Right ventricle myocardium superior (tissue), 1 donor: ENCODE measurements at regions not wholly inside any gene's neighbourhood (a gene's known extent, or its start where the extent isn't known, plus 50 kb on each side); places are given as distances from the start of the nearest gene placed in this dataset.
"Not testable (repeated sequence)": the region's sequence is repeated elsewhere in the genome, so short reads cannot be mapped to it uniquely, and the experiment has no call there.

ENCODE experiments used
- ATAC-seq: fragments of 200-7000 bp; cut with Tn5 transposase; one replicate; pipeline ENCODE4 v1.9.1; 2020; ENCODE audit warnings: mild to moderate bottlenecking; ENCODE audit not compliant: poor library complexity
- DNase-seq: peaks from one replicate; pipeline ENCODE4 v3.0.0-alpha.2; 2020
- intact Hi-C: fragments of 100-400 bp; cut with DNase I; formaldehyde crosslinking; loops from one replicate; pipeline ENCODE4 v1.11.2; 2022
- donor health status: DM: no; HTN: yes; CAD: no; lungs with severe emphysema.

DNA sequence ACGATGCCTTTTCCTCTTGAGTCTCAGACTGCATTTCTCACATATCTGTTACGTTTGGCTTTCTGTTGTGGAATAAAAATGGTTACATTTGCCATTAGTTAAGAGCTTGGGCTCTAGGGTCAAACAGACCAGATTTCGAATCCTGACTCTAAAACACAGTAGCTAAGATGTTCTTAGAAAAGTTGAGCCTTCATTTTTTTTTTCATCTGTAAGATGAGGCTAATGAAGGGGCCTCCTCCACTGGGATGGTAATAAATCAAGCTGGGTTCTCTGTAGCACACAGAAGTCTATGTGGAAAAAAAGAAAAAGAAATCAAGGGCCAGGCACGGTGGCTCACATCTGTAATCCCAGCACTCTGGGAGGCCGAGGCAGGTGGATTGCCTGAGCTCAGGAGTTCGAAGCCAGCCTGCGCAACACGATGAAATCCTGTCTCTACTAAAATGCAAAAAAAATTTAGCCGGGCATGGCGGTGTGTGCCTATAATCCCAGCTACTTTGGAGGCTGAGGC lies 49.9 kb upstream of the CAPRIN1 start:
- ATAC-seq (no peak), DNase-seq (no peak)
- intact Hi-C loops: loop anchor here (10.0 kb wide), 1 partner anchor 143 kb away; no protein-coding TSS in a partner anchor

DNA sequence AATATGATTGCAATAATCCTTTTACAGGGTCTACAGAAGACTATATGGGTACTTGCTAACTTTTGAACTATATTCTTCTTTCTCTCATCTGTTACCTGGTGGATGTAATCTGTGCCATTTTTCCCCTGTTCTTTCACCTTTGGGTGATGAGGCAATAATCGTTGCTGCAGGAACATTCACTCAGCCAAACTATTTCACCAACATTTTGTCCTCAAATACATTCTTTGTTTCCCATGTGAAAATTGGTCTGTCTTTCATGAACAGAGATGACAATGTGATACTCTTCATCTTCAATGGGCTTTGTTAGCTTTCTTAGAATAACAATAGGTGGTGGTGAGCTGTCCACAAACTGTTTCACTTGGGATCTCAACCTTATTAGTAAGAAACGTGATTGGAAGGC lies 52.1 kb upstream of the CAPRIN1 start:
- ATAC-seq (no peak), DNase-seq (no peak)
- intact Hi-C loops: loop anchor here (5.0 kb wide), 2 partner anchors 173 to 363 kb away; no protein-coding TSS in a partner anchor

DNA sequence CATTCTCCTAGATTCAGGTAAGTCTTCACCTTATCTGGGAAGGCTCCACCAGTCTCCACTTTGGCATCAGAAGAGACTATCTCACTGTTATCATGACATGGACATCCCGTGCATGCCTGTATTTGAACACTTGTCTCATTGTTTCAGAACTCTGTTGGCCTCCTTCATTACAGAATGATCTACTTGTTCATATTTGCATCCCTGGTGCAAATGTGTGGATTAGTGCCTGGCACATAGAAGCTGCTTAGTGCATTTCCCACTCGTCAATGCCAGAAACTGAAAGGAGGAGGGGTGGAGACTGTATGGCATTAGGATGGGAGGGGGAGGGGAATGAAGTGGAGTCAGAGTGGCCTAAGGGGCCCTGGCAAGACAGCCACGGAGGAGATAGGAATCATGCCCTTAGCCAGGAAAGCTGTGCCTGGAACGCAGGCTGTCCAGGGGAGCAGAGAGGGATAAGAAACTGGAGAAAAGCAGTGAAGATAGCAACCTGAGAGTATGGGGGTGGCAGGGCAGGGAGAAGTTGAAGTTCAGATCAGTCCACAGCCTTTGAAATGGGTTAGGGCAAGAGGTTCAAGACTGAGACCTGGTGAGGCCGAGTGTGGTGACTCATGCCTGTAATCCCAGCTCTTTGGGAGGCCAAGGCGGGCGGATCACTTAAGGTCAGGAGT lies 53.8 kb upstream of the CAPRIN1 start:
- no peak for DNase-seq
- intact Hi-C loops: loop anchor here (5.0 kb wide), 2 partner anchors 175 to 365 kb away; no protein-coding TSS in a partner anchor
- peak; percentile 15 for ATAC-seq

DNA sequence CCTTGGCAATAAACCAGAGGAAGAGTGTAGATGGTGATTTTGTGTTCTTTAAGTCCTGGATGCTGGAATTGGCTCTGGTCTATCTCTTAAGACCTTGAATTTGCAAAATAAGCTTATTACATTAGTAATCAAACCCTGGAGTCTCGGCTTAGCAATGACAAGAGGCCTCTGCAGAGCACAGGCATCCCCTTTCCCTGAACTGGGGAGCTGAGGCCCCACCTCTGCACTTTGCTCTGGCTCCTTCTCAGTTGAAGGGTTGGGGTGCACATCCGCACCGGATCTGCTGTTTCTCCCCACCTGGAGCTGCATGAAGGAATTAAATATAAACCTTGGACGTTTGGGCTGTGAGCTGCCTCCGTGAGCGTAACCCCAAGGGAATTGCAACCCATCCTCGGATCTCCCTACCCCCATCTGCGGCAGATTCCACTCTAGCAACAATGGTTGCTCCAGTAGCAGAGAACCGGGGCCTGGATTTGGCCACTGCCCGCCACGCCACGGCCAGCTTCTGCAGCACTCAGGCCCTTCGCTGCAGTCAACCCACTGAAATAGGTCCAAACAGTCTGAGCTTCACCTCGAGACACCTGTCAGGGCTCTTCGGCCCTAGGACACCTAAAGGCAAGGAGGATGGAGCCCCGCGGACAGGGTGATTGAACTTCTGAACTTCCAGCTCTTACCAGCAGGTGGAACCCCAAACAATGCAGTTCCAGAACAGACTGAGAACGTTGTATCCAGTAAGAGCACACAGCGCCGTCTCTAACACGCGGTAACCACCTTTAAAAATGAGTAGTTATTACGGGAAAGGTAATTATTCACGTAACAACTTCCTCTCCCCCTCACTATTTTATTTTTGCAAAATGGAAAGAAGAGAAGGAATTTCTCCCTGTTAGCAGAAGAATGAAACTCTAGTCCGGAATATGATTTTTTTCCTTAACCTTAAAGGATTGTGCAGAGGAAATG lies 54.8 kb upstream of the CAPRIN1 start:
- ATAC-seq: peak; percentile 97
- intact Hi-C loops: loop anchor here (5.0 kb wide), 2 partner anchors 176 to 366 kb away; no protein-coding TSS in a partner anchor
- peak; percentile 54 for DNase-seq

DNA sequence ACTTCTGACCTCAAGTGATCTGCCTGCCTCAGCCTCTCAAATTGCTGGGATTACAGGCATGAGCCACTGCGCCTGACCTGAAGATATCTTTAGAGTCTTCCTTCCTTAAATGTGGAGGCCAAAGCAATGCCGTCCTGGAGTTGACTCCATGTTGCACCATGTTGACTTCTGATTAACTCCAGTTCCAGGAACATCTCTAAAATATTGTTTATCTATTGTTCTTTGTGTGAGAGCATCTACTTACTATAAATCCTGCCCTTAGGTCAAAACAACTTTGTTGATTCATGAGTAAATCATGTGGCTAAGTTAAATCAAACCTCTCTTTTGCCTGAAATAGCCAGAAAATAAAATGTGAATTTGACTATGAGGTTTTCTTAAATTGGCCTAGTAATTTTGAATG lies 56.6 kb upstream of the CAPRIN1 start:
- DNase-seq (no peak), ATAC-seq (no peak)
- intact Hi-C loops: loop anchor here (5.0 kb wide), 2 partner anchors 177 to 367 kb away; no protein-coding TSS in a partner anchor

DNA sequence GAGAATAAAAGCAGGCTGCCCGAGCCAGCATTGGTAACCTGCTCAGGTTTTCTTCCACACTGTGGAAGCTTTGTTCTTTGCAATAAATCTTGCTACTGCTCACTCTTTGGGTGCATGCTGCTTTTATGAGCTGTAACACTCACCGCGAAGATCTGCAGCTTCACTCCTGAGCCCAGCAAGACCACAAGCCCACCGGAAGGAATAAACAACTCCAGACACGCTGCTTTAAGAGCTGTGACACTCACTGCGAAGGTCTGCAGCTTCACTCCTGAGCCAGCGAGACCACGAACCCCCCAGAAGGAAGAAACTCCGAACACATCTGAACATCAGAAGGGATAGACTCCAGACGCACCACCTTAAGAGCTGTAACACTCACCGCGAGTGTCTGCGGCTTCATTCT lies 60.4 kb upstream of the CAPRIN1 start:
- DNase-seq, ATAC-seq, intact Hi-C loops: not testable (repeated sequence)

DNA sequence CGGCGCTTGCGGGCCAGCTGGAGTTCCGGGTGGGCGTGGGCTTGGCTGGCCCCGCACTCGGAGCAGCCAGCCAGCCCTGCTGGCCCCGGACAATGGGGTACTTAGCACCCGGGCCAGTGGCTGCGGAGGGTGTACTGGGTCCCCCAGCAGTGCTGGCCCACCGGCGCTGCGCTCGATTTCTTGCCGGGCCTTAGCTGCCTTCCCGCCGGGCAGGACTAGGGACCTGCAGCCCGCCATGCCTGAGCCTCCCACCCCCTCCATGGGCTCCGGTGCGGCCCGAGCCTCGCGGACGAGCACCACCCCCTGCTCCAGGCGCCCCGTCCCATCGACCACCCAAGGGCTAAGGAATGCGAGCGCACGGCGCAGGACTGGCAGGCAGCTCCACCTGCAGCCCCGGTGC lies 61.4 kb upstream of the CAPRIN1 start:
- intact Hi-C loops, DNase-seq, ATAC-seq: not testable (repeated sequence)

DNA sequence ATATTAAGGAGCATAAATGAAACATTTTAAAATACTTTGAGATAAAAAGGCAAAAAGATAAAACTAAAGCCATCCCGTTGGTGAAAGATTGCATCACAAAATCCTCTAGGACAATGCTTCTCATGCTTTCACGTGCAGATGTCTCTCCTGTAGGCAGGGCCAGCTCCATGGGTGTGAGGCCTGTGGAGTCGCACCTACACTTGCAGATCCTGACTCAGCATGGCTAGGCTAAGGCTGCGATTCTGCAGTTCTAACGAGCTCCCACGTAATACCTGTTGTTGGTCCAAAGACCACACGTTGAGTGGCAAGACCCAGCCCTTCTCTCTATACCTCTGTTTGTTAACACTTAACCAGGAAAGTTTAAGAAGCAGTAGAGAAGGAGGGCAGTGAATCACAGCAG lies 62.1 kb upstream of the CAPRIN1 start:
- DNase-seq (no peak), ATAC-seq (no peak)
- intact Hi-C loops: loop anchor here (5.0 kb wide), 1 partner anchor 132 kb away; no protein-coding TSS in a partner anchor

DNA sequence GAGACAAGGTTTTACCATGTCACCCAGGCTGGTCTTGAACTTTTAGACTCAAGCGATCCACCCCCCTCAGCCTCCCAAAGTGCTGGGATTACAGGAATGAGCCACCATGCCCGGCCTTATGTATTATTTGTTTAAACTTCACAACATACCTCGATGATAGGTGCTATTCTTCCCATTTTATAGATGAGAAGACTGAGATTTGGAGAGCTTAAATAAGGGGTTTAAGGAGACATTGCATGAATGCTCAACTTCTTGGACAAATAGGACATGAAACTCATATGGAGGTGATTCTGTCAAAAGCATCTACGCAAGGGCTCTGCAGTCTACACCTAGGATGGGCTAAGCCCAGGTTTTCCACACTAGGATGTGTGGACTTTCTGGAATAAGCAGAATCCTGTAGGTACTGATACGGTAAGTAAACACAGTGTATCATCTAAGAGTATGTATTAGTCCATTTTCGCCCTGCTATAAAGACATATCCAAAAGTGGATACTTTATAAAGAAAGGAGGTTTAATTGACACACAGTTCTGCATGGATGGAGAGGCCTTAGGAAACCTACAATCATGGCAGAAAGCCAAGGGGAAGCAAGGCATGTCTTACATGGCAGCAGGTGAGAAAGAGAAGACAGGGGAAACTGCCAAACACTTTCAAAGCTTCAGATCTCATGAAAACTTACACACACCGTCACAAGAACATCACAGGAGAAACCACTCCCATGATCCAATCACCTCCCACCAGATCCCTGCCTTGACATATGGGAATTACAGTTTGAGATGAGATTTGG lies 62.8 kb upstream of the CAPRIN1 start:
- intact Hi-C loops: loop anchor here (5.0 kb wide), 1 partner anchor 131 kb away; no protein-coding TSS in a partner anchor

DNA sequence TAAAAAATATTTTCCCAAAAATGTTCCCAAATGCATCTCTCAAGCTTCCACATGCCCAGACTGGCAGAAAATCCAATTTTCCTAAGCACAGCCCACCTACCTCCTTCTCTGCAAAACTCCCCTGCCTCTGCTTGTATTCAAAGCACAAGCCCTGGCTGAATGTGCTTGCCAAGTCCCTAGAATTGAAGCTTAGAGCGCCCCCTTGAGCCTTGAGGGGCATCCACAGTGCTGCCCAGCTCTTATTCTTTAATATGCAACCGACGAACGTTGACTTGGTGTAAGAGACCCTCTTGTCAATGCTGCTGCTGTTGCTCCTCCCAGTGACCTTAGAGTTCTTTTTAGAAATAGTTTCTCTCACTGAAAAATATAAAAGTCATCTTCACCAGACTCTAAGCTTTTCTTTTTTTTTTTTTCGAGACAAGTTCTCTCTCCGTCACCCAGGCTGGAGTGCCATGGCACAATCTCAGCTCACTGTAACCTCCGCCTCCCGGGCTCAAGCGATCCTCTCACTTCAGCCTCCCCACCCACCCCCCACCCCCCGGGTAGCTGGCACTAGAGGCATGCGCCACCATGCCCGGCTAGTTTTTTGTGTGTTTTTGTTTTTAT lies 63.5 kb upstream of the CAPRIN1 start:
- DNase-seq (peak; percentile 72), ATAC-seq (peak; percentile 92)
- intact Hi-C loops: loop anchor here (5.0 kb wide), 1 partner anchor 131 kb away; no protein-coding TSS in a partner anchor

More for the DNA sequence above, 62.8 kb upstream of the CAPRIN1 start:
- DNase-seq (no peak), ATAC-seq (no peak)

DNA sequence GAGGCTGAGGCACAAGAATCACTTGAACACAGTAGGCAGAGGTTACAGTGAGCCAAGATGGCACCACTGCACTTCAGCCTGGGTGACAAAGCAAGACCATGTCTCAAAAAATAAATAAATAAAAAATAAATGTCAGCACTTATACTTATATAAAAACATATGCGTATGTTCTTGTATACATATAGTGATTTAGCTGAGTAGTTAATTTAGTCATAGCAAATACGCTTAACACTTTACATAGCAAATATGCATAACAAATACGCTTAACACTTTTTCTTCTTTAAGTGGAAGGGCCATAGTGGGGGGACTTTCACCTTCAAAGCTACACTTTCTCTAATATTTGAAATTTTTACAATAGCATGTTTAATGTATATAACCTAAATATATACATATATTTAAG lies 64.0 kb upstream of the CAPRIN1 start:
- intact Hi-C loops: loop anchor here (5.0 kb wide), 1 partner anchor 130 kb away; no protein-coding TSS in a partner anchor
- DNase-seq (no peak), ATAC-seq (no peak)

DNA sequence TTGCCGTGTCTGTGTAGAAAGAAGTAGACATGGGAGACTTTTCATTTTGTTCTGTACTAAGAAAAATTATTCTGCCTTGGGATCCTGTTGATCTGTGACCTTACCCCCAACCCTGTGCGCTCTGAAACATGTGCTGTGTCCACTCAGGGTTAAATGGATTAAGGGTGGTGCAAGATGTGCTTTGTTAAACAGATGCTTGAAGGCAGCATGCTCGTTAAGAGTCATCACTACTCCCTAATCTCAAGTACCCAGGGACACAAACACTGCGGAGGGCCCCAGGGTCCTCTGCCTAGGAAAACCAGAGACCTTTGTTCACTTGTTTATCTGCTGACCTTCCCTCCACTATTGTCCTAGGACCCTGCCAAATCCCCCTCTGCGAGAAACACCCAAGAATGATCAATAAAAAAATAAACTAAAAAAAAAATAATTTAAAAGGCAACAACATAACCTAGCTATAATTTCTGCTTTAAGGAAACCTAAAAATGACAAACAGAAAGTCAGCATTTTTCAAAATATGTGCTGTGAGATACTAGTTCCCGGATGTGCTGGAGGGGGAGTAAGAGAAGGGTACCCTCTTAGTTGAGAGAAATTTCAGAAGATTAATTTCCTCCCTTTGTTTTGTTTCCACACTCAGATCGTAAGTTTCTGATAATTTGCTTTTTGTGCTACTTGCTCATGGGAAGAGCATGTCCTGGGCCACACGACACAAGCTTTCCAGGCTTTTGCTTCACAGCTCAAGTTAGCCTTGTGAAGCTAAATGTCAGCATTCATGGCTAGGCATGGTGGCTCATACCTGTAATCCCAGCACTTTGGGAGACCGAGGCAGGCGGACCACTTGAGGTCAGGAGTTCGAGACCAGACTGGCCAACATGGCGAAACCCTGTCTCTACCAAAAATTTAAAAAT lies 64.7 kb upstream of the CAPRIN1 start:
- ATAC-seq, DNase-seq: not testable (repeated sequence)
- intact Hi-C loops: loop anchor here (5.0 kb wide), 1 partner anchor 130 kb away; no protein-coding TSS in a partner anchor

DNA sequence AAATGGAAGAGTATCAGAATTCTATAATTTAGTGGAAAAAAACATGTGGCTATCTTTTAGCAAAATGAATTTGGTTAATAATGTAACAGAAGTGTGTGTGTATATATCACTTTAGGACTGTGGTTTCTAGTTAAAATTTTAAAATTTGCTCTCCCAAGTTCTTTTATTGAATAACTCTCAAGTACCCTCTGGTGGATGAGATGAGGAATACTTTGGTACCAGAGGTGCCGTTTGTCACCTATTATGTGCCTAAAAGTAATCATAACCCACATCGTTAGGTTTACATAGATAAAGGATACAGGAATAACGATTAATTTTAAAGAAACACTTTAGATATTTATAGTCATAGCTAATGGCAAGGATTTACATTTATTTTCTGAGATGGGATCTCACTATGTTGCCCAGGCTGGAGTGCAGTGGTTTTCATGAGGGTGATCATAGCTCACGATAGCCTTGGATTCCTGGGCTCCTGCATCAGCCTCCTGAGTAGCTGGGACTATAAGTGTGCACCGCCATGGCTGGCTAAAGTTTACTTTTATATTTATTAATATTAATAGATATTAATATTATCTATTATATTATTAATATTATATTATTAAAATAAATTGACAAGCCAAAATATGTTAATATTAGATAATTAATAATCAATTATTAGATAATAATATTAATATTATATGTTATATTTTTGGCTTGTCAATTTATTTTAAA lies 66.7 kb upstream of the CAPRIN1 start:
- ATAC-seq: no peak
- intact Hi-C loops: loop anchor here (5.0 kb wide), 1 partner anchor 128 kb away; no protein-coding TSS in a partner anchor
- no peak for DNase-seq

DNA sequence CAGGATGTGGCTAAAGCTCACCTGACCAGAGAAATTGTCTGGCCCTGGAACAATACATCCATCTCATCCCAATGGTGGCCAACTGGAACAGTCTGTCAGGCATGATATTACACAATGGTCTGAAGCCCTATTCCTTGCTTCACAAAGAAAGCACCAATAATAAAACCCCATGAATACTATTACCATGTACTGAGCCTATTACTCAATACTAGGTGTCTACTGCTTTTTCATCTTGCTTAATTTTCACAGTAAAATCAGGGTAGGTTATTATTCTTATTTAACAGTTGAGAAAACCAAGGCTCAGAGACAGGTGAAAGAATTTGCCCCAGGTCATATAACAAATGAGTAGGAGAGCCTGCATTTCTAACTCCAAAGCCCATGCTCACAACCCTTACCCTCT lies 68.9 kb upstream of the CAPRIN1 start:
- no peak for ATAC-seq
- DNase-seq: no peak
- intact Hi-C loops: no loop called here

DNA sequence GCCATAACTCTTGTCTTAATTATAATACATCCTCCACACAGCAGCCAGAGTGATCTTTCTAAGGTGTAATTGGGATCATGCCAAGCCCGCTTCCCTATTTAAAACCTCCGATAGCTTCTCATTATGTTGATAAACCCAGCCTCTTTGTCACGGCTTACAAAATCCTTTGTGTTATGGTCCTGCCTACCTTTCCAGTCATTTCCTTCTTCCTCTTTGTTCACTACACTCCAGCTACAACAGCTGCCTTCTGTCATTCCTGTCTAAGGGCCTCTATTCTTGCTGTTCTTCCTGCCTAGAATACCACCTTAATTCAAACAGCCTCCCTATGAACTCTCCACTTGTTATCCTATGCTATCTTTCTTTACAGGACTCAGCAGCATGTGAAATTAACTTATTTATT lies 70.6 kb upstream of the CAPRIN1 start:
- DNase-seq: no peak
- intact Hi-C loops: no loop called here
- ATAC-seq: no peak

DNA sequence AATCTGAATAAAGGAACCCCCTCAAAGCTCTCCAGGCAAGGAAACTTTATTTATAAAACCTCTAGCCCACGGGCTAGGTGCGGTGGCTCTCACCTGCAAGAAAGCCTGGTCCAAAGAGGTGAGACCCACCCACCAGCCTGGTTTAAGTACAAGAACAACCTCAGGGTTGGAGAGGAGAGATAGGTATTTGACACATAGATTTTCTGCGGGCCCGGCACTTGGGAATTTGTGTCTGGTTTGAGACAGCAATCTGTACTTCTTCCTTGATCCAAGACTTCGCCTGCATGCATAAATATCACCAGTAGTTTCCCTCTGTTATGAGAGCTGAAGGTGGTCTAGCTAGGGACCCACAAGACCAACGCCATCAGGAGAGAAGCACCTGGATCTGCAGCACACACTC lies 73.2 kb upstream of the CAPRIN1 start:
- intact Hi-C loops: no loop called here
- ATAC-seq (no peak), DNase-seq (no peak)
